Vagina (tissue), 2 donors: ENCODE measurements at regions not wholly inside any gene's neighbourhood (a gene's known extent, or its start where the extent isn't known, plus 50 kb on each side); places are given as distances from the start of the nearest gene placed in this dataset.

ENCODE experiments used
- DNase-seq, 2 donors: peaks; one replicate each; pipeline ENCODE4 v3.0.0-alpha.2; 2017; ENCODE audit errors: extremely low spot score in 2 of 2
- H3K27ac ChIP-seq: fragments of 200-600 bp; sonication (generic); one replicate; pipeline ENCODE4 v1.5.1; 2019
- H3K27me3 ChIP-seq: fragments of 200-600 bp; sonication (generic); one replicate; pipeline ENCODE4 v1.5.1; 2019
- H3K36me3 ChIP-seq, 2 donors: fragments of 200-600 bp; sonication (generic); one replicate each; pipeline ENCODE4 v1.5.1; 2017 to 2019
- H3K4me1 ChIP-seq: fragments of 200-600 bp; sonication (generic); one replicate; pipeline ENCODE4 v1.5.1; 2019
- H3K4me3 ChIP-seq, 2 donors: fragments of 200-600 bp; sonication (generic); 1 replicate in 1 of 2; 2 replicates in 1 of 2; pipeline ENCODE4 v1.5.1; 2016 to 2019
- H3K9me3 ChIP-seq: fragments of 200-600 bp; sonication (generic); one replicate; pipeline ENCODE4 v1.5.1; 2019
- POLR2A ChIP-seq, 2 donors: fragments of 450-650 bp; IDR thresholded peaks; one replicate each; pipeline ENCODE4 v1.6.1; 2017; ENCODE audit warnings: antibody characterized with exemption in 2 of 2, mild to moderate bottlenecking in 2 of 2, moderate library complexity in 2 of 2
- POLR2AphosphoS5 ChIP-seq, 2 donors: sonication (generic); formaldehyde crosslinking; IDR thresholded peaks; one replicate each; pipeline ENCODE4 v1.9.0; 2017; ENCODE audit warnings: antibody characterized with exemption in 2 of 2, mild to moderate bottlenecking in 2 of 2, low read depth in 1 of 2; ENCODE audit not compliant: insufficient read depth in 1 of 2
- intact Hi-C: fragments of 100-400 bp; cut with DNase I; formaldehyde crosslinking; loops from one replicate; pipeline ENCODE4 v1.15.1; 2023
- TF ChIP-seq, protein P1 (sequence below), 3 experiments: fragments of 450-650 bp in 2 of 3; fragments of 200-600 bp in 1 of 3; sonication (generic) in 1 of 3; IDR thresholded peaks; one replicate each; pipeline ENCODE4 v1.5.1; 2017 to 2019; ENCODE audit warnings: antibody characterized with exemption in 3 of 3, mild to moderate bottlenecking in 2 of 3, moderate library complexity in 2 of 3

DNA sequence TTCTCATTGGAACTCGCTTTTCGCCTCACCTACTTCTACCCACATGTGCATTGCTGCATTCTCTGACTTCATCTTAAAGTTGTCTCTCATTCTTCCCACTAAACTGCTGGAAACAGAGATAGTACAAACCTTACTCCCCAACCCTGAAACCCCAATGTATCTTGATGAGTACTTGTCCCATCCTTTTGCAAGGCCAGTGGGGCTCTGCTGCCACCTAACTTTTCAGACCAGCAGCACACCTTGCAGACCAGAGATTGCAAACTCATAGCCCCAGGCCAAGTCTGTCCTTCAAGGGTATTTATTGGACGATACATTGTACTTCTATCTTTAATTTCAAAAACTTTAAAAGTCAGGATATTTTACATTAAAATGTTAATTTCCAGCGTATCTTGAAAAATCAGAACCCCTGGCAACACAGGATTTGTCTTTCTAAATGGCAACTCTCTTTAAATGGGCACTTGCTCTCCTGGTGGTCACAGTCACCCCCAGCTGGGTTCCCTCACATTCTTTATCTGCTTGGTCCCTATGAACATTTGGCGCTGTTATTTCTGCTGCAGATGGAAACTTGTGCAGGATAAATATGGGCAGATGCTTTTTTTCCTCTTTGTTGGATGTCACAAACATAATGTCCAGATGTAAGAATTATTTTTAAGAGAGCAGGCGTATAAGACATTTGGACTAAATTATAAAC is 83.9 kb downstream of the SOD2 start:
- no peaks in the 10 kb centered on the region for H3K4me1 ChIP-seq
- no peak overlapping the region for H3K4me3 ChIP-seq
- no peaks in the 10 kb centered on the region for H3K36me3 ChIP-seq
- no peak for DNase-seq
- intact Hi-C loops, result no loop called here
- no peak overlapping the region for H3K27ac ChIP-seq
- H3K27me3 ChIP-seq, result no peaks in the 10 kb centered on the region
- TF ChIP-seq POLR2A (IDR thresholded peaks at IDR 0.05) (no peak), POLR2AphosphoS5 (IDR thresholded peaks at IDR 0.05; ENCODE audit: insufficient read depth in 1 of 2, low read depth in 1 of 2) (no peak)
- TF ChIP-seq, protein P1, sequence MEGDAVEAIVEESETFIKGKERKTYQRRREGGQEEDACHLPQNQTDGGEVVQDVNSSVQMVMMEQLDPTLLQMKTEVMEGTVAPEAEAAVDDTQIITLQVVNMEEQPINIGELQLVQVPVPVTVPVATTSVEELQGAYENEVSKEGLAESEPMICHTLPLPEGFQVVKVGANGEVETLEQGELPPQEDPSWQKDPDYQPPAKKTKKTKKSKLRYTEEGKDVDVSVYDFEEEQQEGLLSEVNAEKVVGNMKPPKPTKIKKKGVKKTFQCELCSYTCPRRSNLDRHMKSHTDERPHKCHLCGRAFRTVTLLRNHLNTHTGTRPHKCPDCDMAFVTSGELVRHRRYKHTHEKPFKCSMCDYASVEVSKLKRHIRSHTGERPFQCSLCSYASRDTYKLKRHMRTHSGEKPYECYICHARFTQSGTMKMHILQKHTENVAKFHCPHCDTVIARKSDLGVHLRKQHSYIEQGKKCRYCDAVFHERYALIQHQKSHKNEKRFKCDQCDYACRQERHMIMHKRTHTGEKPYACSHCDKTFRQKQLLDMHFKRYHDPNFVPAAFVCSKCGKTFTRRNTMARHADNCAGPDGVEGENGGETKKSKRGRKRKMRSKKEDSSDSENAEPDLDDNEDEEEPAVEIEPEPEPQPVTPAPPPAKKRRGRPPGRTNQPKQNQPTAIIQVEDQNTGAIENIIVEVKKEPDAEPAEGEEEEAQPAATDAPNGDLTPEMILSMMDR (IDR thresholded peaks at IDR 0.05), result no peak
- H3K9me3 ChIP-seq, result no peaks in the 10 kb centered on the region

DNA sequence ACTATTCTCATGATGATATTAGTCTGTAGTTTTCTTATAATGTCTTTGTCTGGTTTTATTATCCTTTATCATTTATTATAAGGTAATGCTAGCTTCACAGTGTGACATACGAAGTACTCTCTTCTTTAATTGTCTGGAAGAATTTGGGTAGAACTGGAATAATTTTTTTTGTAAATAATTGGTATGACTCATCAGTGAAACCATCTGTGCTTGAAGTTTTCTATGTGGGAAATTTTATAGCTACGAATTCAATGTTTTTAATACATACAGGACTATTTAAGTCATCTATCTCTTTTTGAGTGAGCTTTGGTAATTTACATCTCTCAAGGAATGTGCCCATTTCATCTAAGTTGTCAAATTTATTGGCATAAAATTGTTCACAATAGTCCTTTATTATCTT is 86.3 kb downstream of the SOD2 start:
- no peak overlapping the region for H3K4me3 ChIP-seq
- no peaks in the 10 kb centered on the region for H3K36me3 ChIP-seq
- H3K27me3 ChIP-seq, result no peaks in the 10 kb centered on the region
- no peaks in the 10 kb centered on the region for H3K9me3 ChIP-seq
- intact Hi-C loops, result no loop called here
- no peak for DNase-seq
- no peak for TF ChIP-seq POLR2A (IDR thresholded peaks at IDR 0.05)
- TF ChIP-seq POLR2AphosphoS5 (IDR thresholded peaks at IDR 0.05; ENCODE audit: insufficient read depth in 1 of 2, low read depth in 1 of 2), result no peak
- TF ChIP-seq, protein P1 (IDR thresholded peaks at IDR 0.05), result no peak
- no peak overlapping the region for H3K27ac ChIP-seq
- no peaks in the 10 kb centered on the region for H3K4me1 ChIP-seq

DNA sequence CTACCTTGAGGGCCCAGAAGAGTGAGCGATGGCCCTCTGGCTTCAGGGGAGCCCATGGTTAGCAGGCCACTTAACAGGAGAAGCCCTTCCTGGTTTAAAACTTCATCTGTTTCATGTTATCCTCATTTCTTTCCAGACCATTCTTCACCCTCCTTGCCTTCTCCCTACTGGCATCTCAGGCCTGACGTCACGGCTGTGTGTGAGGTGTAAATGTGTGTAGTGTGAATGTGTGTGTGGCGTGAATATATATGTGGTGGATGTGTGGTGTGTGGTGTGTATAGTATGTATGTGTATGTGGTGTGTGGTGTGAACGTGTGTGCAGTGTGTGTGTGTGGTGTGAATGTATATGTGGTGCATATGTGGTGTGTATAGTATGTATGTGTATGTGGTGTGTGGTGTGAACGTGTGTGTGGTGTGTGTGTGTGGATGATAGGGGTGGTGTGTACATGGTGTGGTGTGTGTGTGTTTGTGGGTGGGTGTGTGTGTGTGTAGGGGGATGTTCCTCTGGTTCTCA is 88.5 kb downstream of the SOD2 start:
- no peaks in the 10 kb centered on the region for H3K4me1 ChIP-seq
- TF ChIP-seq, protein P1 (IDR thresholded peaks at IDR 0.05), result no peak
- TF ChIP-seq POLR2AphosphoS5 (IDR thresholded peaks at IDR 0.05; ENCODE audit: insufficient read depth in 1 of 2, low read depth in 1 of 2) (no peak), POLR2A (IDR thresholded peaks at IDR 0.05) (no peak)
- no peaks in the 10 kb centered on the region for H3K36me3 ChIP-seq
- no peak overlapping the region for H3K4me3 ChIP-seq
- H3K27me3 ChIP-seq, result no peaks in the 10 kb centered on the region
- no peaks in the 10 kb centered on the region for H3K9me3 ChIP-seq
- H3K27ac ChIP-seq, result no peak overlapping the region
- DNase-seq, result no peak
- intact Hi-C loops, result no loop called here

DNA sequence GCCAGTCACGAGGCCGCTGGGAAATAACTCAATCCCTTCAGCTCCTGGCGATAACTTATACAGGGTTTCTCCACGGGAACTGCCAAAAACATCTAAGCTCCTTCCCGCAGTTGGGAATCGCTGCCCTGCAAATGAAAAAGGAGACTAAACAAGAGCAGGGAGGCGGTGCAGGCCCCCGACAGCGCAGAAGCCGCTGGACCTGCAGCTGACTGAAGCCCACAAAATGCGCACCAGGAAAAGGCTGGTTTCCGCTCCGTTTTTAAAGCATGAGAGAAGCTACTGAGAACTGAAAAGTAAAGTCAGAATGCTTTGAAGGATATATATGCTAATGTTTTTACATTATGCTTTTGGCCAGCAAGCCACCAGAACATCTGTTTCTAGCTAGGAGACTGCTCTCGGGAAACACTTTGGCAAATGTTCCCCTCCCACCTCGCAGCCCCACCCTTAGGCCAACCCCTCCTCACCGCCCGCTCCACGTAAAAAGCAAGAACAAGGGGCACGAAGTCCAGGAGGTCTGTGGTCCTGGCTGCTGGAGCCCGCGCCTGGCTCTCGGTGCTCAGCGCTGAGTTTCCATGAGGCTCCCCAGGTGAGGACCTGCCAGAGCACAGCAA is 90.5 kb downstream of the SOD2 start:
- Histone ChIP-seq H3K27ac (no peak overlapping the region), H3K4me3 (no peak overlapping the region)
- no peak for TF ChIP-seq POLR2AphosphoS5 (IDR thresholded peaks at IDR 0.05; ENCODE audit: insufficient read depth in 1 of 2, low read depth in 1 of 2)

DNA sequence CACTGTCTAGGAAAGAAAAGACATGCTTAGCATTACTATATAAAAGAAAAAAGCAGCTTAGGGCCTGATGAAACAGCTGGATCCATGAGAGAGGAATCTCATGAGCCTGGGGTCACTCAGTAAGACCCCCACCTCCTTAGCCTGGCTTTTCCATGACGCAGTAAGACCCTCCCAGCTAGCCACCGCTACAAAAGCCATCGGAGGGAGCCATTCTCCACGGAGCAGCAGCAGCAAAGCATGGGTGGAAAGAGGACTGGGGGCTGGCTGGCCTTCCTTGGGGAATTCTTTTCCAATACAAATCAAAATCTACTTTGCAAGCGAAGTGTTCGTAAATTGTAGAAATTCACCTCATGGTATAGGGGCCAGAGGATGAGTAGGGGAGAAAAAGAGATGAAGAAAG is 91.8 kb downstream of the SOD2 start:
- H3K9me3 ChIP-seq, result no peaks in the 10 kb centered on the region
- H3K4me1 ChIP-seq, result no peaks in the 10 kb centered on the region
- no peaks in the 10 kb centered on the region for H3K27me3 ChIP-seq
- DNase-seq, result no peak
- H3K4me3 ChIP-seq, result no peak overlapping the region
- intact Hi-C loops, result no loop called here
- no peak overlapping the region for H3K27ac ChIP-seq
- no peaks in the 10 kb centered on the region for H3K36me3 ChIP-seq
- TF ChIP-seq POLR2AphosphoS5 (IDR thresholded peaks at IDR 0.05; ENCODE audit: insufficient read depth in 1 of 2, low read depth in 1 of 2) (no peak), POLR2A (IDR thresholded peaks at IDR 0.05) (no peak)
- TF ChIP-seq, protein P1 (IDR thresholded peaks at IDR 0.05), result no peak

More for the DNA sequence above, 90.5 kb downstream of the SOD2 start:
- Histone ChIP-seq H3K27me3 (no peaks in the 10 kb centered on the region), H3K36me3 (no peaks in the 10 kb centered on the region), H3K9me3 (no peaks in the 10 kb centered on the region), H3K4me1 (no peaks in the 10 kb centered on the region)
- intact Hi-C loops, result no loop called here
- DNase-seq, result no peak
